Ishikawa (cell line): ENCODE measurements at regions not wholly inside any gene's neighbourhood (a gene's known extent, or its start where the extent isn't known, plus 50 kb on each side); places are given as distances from the start of the nearest gene placed in this dataset.

ENCODE experiments used
- CEBPB ChIP-seq: IDR thresholded peaks from 2 replicates; pipeline ENCODE4 v1.6.1; 2012
- CREB1 ChIP-seq: IDR thresholded peaks from 2 replicates; pipeline ENCODE4 v1.6.1; 2012; ENCODE audit warnings: low read depth
- EGR1 ChIP-seq: IDR thresholded peaks from 2 replicates; pipeline ENCODE4 v1.6.1; 2012
- EP300 ChIP-seq: IDR thresholded peaks from 2 replicates; pipeline ENCODE4 v1.6.1; 2012; ENCODE audit warnings: borderline replicate concordance
- MAX ChIP-seq: IDR thresholded peaks from 2 replicates; pipeline ENCODE4 v1.6.1; 2012
- RAD21 ChIP-seq: IDR thresholded peaks from 2 replicates; pipeline ENCODE4 v1.6.1; 2012; ENCODE audit warnings: low read depth
- REST ChIP-seq: IDR thresholded peaks from 2 replicates; pipeline ENCODE4 v1.6.1; 2012; ENCODE audit warnings: low read depth, mild to moderate bottlenecking
- TAF1 ChIP-seq: IDR thresholded peaks from 2 replicates; pipeline ENCODE4 v1.6.1; 2012; ENCODE audit warnings: low read depth, mild to moderate bottlenecking
- TCF12 ChIP-seq: IDR thresholded peaks from 2 replicates; pipeline ENCODE4 v1.6.1; 2012; ENCODE audit warnings: low read depth
- USF1 ChIP-seq: IDR thresholded peaks from 2 replicates; pipeline ENCODE4 v1.6.1; 2012
- YY1 ChIP-seq: IDR thresholded peaks from 2 replicates; pipeline ENCODE4 v1.6.1; 2012; ENCODE audit warnings: low read depth
- ZBTB7A ChIP-seq: IDR thresholded peaks from 2 replicates; pipeline ENCODE4 v1.6.1; 2012; ENCODE audit warnings: low read depth

GRCh38 chr3:191568206-191568605 is 107.2 kb downstream of the PYDC2 start:
- TF ChIP-seq TAF1: no peak
- no peak for TF ChIP-seq EGR1
- no peak for TF ChIP-seq EP300
- TF ChIP-seq REST: no peak
- TF ChIP-seq CEBPB: no peak
- no peak for TF ChIP-seq CREB1
- TF ChIP-seq MAX: no peak
- no peak for TF ChIP-seq TCF12
- TF ChIP-seq YY1: no peak
- no peak for TF ChIP-seq RAD21
- TF ChIP-seq USF1: no peak
- no peak for TF ChIP-seq ZBTB7A
